KBM-7 (cell line): ENCODE measurements at regions not wholly inside any gene's neighbourhood (a gene's known extent, or its start where the extent isn't known, plus 50 kb on each side); places are given as distances from the start of the nearest gene placed in this dataset.

ENCODE experiments used
- DNase-seq: peaks from one replicate; pipeline ENCODE4 v3.0.0-alpha.2; 2015
- in situ Hi-C: fragments of 300-500 bp; cut with MboI; formaldehyde crosslinking; loops from 2 replicates; pipeline ENCODE4 v1.14.3; 2020; ENCODE audit warnings: low sequenced_read_pairs, low pct_unique_long_range_greater_than_20kb, mixed read lengths

DNA sequence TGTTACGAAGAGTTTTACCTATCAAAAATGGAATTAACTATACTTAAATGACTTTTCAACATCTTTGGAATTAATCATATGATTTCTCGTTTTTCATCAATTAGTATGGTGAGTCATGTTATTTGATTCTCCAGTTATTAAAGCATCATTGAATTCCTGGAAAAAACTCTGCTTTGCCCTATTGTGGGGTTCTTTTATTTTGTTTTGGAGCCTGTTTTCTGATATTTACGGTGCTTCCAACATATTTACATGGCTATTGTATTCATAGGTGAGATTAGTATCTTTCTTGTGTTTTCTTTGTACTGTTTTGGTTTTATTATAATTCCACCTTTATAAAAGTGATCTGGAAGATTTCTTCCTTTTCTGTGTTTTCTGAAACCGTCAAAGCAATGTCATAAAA is 902.7 kb downstream of the TBC1D22A start:
- DNase-seq, result no peak
- in situ Hi-C loops, result no loop called here

DNA sequence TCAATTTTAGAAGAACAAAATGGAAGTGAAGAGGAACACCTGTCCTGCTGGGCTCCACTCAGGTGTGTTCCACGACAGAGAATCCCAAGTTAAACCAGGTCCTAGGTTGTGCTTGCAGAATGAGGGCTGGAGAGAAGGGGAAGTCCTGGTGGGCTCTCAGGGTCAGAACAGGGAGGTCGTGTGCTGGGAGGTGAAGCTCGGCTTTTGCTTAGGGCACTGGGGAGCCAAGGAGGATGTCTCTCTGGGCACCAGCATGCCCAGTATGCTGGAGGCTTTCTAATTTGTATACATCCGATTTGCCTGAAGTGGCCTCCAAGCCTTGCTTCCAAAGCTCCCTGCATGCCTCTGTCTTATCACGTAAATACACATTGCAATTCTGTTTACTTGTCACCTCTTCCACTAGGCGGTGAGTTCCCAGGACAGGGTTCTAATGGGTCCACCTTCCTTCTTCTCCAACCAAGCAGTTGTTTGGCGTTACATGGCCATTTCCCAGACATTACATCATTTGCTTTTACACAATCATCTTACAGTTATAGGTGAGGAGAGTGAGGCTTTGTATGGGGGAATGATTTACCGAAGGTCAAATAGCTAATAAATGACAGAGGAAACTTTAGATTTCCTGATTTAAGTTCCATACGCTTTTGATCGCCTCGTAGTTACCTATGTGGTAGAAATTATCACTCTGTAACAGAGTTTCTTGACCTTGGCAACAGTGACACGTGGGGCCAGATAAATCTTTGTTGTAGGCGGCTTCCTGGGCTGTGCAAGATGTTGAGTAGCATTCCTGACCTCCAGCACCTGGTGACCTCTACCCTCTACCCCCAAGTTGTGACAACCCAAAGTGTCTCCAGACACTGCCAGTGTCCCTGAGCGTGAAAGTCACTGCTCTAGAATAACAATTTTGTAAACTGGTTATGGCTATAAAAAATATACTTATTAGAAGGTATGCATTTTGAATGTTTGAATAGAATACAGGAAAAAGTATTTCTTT is 901.5 kb downstream of the TBC1D22A start:
- no peak for DNase-seq
- in situ Hi-C loops, result no loop called here

DNA sequence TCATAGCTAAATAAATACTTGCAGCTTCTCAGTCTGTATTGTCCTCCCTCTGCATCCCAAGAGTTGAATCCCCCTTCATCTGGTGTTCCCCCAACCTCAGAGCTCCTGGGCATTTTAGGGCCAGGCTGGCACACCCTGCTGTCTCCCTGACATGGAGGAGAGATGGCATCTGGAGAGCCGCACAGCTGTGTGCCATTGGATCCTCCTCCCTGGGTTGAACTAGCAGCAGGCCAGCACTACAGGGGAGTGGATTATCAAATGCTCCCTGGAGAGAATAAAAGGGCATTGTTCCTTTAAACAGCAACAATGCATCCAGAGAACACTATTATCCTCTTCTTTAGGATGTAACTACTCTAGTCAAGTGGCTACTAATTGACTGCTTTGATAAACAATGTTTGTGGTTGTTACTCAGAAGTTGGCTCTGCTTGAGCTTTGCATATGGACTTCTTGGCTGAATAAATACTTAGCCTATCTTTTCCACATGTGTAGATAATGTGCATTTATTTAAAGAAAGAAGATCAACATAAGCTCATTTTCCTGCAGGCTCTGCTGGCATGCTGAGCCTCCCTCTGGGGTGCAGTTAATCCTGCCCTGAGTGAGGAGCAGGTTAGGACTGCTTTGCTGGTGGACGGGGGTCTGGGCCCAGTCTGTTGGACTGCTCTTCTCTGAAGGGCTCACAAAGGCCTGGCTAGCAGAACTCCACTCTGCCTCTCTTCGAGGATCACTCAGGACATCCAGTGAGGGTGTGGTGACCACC is 897.2 kb downstream of the TBC1D22A start:
- in situ Hi-C loops, result no loop called here
- no peak for DNase-seq

DNA sequence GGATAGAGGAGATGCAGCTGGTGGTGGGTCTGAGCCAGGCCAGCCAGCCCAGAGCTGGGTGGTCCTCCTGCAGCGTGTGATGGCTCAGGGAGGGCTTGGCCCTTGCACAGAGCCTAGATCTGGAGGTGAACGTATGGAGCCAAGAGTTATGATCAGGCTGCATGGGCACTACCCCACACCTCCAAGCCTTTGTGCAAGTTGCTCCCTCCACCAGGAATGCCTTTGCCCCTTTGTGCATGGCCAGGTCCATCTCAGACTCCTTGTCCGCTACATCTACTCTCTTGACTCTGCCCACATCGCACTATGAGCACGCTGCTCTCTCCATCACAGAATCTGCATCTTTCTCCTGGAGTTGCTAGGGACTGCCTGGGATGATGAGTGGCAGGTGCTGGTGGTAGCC is 895.7 kb downstream of the TBC1D22A start:
- in situ Hi-C loops, result no loop called here
- no peak for DNase-seq

DNA sequence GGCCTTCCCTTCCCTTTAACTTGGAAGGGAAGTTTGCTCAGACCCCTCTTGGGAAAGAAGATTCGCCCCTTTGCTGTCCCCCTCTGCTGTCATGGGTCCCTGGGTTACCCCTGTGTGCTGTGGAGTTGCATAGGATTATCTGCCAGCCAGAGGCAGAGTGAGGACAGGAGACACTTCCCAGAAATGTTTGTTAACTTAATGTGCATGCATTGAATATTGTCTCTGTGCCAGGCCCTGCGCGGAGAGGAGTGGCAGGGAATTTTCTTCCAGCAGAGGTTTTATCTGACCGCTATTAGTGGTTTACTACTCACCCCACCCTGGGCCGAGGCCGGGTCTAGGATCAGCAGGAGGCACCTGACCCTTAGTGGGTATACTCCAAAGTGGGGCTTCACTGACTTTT is 894.8 kb downstream of the TBC1D22A start:
- in situ Hi-C loops, result no loop called here
- no peak for DNase-seq

DNA sequence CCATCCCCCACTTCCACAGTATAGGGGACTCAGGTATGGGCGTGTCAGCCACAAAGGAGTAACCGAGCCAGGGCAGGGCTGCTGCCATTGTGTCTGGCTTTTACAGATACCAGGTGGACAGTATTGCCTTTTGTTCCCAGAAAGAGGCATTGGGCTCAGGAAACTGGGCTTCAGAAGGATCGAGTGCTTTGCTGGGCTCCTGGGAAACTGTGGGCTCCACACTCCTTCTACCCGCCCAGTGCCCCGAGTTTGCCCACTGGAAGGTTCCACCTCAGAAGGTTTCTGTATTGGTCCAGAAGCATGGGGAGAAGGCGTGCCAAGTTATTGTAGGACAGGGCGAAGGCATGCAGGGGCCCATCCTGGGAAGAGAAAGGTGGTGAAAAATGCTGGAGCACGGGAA is 894.4 kb downstream of the TBC1D22A start:
- DNase-seq, result no peak
- in situ Hi-C loops, result no loop called here

DNA sequence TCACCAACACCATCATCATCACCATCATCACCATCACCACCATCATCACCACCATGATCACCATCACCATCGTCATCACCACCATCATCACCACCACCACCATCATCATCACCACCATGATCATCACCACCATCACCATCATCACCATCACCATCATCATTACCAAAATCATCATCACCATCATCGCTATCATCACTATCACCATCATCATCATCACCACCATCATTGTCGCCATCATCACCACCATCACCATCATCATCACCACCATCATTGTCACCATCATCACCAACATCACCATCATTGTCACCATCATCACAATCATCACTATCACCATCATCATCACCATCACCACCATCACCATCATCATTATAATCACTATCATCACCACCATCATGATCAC is 893.5 kb downstream of the TBC1D22A start:
- in situ Hi-C loops, result no loop called here
- DNase-seq, result no peak

DNA sequence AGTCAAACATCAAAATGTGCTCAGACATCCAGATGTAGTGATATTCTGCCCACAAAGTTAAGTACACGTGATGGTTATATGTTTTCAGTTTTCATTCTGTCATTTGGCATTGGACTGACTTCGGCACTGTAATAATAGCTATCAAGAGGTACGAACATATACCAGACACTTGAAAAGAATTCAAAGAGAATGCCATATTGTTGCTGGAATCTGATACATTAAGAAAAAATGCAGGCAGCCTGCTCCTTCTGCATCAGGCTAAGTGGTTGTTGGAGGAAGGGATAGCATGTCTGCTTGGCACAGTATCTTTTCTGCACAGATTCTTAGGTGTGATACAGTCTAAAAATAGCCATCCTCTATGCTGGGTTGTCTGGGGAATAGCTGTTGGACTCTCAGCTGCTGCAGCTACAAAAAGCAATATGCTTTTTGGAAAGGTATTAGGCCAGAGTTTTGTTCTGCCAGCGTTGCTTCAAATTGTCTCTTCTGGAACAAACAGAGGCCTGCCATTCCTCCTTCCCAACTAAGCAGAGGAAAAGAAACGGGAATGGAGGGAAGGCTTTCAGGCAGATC is 892.6 kb downstream of the TBC1D22A start:
- in situ Hi-C loops, result no loop called here
- no peak for DNase-seq

DNA sequence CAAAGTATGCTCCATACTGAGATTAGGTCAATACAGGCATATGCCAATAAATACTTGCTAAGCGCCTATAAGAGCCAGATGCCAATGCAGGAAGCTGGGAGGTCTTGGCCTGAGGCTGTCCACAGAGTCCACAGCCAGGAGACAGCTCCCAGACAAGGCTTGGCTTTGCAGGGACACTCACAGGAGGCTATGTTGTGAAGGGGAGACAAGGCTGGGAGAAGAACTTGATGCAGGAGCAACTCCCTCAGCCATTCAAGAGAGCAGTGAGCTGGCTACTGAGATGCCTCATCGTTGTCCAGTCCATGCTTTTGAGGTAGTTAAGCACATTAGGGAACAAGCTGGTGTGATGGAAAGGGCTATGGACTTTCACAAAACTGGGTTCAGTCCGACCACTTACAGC is 891.5 kb downstream of the TBC1D22A start:
- no peak for DNase-seq

DNA sequence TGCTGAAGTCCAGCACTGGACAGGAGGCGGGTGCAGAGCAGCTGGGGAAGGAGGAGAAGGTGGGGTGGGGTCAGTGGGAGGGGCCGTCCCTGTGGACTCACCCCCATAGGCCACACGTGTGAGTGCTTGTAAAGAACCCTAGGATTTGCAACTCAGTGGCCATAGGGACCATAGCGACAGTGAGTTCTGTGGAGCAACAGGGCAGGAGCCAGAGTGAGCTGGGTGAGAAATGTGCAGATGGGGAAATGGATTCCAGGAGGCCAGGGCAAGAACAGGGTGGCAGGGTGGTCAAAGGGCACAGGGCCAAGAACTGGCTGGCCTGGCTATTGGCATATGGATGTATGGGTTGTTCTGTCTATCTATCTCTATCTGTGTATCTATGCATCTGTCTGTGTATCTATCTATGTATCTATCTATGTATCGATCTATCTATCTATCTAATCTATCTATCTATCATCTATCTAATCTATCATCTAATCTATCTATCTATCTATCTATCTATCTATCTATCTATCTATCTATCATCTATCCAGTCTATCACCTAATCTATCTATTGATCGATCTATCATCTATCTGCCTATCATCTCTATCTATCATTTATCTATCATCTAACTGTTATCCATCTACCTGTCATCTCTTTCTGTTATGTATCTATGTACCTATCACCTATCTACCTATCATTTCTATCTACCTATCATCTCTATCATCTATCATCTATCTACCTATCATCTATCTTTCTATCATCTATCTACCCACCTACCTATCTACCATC is 889.0 kb downstream of the TBC1D22A start:
- in situ Hi-C loops, result no loop called here
- DNase-seq, result no peak

More for the DNA sequence above, 891.5 kb downstream of the TBC1D22A start:
- in situ Hi-C loops, result no loop called here

DNA sequence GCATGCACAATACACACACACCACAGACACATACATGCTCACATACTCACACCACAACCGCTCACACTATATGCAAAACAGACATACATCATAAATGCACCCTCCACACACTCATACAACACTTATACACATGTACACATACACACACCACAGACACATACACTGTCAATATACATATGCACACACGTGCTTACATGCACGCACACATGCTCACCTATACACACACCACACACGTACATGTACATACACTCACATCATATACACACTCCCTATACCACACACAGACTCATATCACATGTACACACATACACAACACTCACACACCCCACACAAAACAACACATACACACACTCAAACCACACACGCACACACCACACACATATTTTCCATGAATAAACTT is 885.3 kb downstream of the TBC1D22A start:
- in situ Hi-C loops, result no loop called here
- no peak for DNase-seq

DNA sequence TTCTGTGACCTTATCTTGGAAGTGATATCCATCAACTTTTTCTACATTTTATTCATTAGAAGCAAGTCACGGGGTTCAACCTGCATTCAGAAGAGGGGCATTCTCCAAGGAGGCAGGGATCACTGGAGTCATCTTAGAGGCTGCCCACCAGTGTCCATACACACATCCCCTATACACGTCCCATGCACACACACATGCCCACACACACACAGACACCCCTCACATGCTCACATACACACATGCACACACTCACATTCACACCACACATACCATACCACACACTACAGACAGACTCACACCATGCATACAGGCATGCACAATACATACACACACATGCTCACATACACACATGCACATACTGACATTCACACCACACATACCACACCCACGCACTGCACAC is 884.7 kb downstream of the TBC1D22A start:
- in situ Hi-C loops, result no loop called here
- no peak for DNase-seq

DNA sequence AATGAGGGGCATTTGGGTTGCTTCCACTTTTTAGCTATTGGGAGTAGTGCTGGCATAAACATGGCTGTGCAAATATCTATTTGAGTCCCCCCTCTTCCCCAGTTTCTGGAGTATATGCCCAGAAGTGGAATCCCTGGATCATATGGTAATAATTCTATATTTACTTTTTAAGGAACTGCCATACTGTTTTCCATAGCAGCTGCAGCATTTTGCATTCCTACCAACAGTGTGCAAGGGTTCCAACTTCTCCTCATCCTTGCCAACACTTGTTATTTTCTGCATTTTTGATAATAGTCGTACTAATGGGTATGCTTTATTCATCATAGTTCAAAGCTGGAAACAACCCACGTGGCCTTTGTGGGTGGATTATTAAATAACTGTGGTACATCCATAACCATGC is 883.5 kb downstream of the TBC1D22A start:
- in situ Hi-C loops, result no loop called here
- DNase-seq, result no peak

DNA sequence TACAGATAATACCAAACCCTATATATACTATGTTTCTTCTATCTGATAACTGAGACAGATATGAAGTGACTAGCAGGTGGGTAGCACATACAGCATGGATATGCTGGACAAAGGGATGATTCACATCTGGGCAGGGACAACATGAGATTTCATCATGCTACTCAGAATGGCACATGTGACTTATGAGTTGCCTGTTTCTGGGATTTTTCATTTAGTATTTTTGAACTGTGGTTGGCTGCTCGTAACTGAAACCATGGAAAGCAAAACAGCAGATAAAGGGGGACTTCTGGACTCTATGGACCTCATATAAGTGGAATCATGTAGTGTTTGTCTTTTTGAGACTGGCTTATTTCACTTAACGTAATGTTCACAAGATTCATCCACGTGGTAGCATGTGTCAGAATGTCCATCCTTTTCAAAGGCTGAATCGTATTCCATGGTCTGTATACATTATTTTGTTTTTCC is 883.0 kb downstream of the TBC1D22A start:
- in situ Hi-C loops, result no loop called here
- no peak for DNase-seq

DNA sequence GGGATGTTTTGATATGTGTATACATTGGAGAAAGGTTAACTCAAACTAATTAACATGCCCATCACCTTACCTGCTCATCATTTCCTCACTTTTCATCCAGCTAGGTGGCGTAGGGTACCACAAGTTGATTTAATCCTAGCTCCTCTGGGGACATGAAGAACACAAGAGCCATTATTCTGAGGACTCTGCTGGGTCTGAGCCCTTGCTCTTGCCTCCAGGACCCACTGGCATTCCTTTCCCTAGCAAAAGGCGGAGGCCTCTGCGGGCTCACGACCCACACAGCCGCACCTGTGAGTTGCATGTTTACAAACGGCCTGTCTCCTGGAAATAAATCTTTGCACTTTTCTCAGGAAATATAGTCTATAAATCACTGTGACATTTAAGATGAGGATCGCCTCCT is 871.9 kb downstream of the TBC1D22A start:
- in situ Hi-C loops, result no loop called here
- DNase-seq, result no peak

DNA sequence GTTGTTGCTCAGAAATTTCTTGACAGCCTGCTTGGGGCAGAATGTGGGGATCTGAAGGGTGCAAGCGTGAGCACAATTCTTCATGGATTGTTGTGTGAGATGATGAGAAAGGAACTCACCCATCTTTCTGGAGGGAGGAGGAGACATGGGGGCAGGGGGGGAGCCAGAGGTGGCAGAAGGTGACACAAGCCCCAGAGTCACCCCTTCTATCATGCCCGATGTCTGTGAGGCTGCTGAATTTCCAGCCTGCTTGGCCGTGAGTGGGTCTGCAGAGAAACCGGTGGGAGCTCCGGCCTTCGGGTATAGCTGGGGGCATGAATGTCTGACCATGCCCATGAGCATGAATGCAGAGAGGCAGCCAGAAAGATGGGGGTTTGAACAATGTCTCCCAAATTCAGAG is 870.7 kb downstream of the TBC1D22A start:
- DNase-seq, result no peak
- in situ Hi-C loops, result no loop called here

DNA sequence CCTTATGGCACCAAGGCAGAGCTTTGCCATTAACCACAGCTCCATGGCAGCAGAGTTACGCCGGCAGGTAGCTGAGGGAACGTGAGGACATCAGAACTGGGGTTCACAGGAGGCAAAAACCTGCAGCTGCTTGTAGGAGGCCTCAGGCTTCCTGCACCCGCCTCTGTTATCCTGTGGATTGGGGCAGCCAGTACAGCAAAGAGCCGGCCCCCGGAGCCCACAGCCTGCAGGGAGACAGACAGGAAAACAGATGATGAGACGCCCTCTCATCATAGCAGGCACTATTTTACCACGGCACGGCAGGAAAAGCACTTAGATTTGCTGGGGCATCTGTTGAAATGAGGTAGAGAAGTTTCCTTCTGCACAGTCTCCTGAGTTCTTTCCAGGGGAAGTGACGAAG is 870.3 kb downstream of the TBC1D22A start:
- no peak for DNase-seq
- in situ Hi-C loops, result no loop called here

DNA sequence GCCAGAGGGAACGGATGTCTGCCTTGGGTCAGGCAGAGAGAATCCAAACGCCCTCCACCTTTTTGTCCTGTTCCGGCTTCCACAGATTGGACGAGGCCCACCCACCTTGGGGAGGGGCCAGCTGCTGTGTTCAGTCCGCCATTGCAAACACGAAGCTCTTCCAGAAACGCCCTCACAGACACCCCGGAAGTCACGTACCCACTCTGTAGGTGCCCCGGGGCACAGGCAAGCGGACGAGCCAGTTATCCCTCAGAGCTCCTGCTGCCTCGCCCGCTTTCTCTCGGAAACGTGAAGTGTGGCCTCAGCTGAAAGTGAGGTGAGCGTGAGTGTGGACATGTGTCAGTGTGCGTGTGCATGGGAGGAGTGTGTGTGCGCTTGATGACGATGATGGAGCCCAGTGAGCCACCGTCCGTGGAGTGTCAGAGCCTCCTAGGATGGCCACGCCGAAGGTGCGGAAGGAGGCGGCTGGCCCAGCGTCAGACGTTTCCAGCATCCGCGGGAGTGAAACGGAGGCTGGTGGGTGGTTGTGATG is 869.2 kb downstream of the TBC1D22A start:
- in situ Hi-C loops, result no loop called here
- no peak for DNase-seq
